DMS153 treated with DMSO at 0.1 percent for 48 hours (cell line): ENCODE measurements at regions not wholly inside any gene's neighbourhood (a gene's known extent, or its start where the extent isn't known, plus 50 kb on each side); places are given as distances from the start of the nearest gene placed in this dataset.
"Not testable (repeated sequence)": the region's sequence is repeated elsewhere in the genome, so short reads cannot be mapped to it uniquely, and the experiment has no call there.

Source experiments
- DNase-seq: peaks from one replicate; lab custom pipeline; 2025; ENCODE audit not compliant: unreplicated experiment; lab: John Stamatoyannopoulos, UW

- no peak for DNase-seq
Observed at GRCh38 chr2:39998617-39999016, 219.6 kb upstream of the THUMPD2 start.

- DNase-seq: no peak
Observed at GRCh38 chr2:39996653-39997080, 217.6 kb upstream of the THUMPD2 start.

DNA sequence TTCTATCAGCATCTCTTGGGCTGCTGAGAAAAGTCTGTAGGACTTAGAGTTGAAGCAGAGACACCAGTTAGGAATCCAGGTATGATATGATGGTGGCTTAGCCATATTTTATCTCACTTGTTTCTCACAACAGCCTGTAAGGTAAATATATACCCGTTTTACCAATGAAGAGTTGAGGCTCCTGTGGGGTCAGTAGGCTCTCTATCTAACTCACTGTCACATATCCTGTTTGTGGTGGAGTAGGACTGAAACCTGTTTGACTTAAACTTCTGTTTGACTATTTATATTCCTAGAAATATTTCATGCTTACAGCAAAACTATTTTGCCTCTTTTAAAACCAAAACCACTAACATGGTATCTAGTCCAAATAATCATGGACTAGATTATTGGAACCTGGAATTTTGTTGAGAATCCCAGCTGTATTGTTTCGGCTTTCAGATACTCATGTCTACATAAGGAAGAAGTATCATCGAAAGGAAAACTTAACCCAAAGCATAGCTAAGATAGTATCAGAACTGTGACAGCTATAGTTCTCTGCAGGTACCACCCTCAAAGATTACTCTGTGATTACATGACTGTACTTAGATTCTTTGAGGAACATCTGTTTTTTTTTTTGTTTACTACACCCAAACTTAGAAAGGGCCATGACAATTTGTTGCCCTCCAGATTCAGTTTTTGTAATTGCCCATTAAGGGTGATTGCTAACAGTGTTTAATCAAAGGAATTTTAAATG lies 216.1 kb upstream of the THUMPD2 start:
- no peak for DNase-seq

DNA sequence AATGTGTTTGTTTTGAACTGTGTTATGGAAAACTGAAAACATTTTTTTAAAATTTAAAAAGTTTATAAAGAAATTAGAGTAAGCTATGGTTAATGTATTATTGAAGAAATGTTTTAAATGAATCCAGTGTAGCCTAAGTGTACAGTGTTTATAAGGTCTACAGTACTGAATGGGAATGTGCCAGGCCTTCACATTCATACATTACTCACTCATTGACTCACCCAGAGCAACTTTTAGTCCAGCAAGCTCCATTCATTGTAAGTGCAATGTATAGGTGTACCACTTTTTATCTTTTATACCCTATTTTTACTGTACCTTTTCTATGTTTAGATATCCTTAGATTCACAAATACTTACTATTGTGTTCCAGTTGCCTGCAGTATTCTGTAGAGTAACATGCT lies 215.1 kb upstream of the THUMPD2 start:
- DNase-seq: no peak

DNA sequence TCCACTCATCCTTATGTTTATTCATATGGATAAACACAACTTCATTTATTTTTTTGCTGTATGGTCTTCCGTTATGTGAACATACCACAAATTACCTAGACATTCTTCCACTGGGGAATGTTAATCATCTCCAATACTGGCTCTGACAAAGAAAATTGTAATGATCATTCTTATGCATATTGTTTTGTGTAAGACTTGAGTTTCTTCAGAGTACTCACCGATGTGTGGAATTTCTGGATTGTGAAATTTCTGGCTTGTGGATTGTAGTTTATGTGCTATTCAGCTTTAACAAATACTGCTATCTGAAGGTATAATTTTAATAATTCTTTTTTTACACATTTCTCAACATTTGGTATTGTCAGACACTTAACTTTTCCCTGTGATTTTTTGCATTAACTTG lies 212.2 kb upstream of the THUMPD2 start:
- DNase-seq: no peak

DNA sequence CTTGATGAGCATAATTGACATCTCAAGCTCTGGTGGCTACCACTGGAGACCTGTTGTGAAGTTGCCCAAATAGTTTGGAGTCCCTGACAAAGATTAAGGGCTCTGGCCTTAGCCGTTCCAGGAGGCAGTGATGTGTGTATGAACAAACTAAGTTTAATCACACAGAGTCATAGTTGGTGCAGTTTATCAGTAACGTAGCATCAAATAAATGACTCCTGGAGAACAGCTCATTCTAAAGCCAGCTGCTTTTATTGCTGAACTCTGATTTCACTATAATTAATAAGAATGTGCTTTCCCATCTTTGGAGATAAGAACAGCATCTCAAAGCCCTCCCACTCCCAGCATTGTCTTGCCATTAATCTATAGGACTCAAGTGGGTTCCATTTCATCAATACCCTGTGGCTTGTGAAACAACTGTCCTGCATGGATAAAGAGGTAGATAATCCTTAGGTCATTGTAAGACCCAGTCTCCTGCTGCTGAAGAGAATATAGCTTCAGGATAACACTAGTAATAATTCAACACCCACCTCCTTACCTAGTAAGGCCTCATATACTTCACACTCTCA lies 211.4 kb upstream of the THUMPD2 start:
- DNase-seq: no peak

- DNase-seq: no peak
Observed at GRCh38 chr2:39989888-39990287, 210.8 kb upstream of the THUMPD2 start.

DNA sequence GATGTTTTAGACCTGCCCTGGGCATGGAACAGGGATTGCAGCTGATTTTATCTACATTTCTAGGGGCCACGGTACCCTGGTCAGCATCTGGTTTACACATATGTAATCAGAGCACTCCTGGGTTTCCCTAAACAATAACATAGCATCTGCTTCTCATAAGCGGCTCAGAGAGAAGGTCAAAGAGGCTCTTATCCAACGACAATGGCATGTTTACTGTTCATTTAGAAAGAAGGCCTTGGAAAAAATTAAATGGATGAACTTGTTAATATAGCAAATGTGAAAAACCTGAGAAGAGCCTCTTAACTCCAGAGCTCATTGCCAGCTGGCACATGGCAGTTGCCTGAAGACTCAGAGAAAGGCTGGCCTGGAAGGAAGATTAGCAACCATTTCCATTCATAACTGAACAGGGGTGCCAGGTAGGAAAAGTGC lies 202.8 kb upstream of the THUMPD2 start:
- DNase-seq: peak; percentile 51

DNA sequence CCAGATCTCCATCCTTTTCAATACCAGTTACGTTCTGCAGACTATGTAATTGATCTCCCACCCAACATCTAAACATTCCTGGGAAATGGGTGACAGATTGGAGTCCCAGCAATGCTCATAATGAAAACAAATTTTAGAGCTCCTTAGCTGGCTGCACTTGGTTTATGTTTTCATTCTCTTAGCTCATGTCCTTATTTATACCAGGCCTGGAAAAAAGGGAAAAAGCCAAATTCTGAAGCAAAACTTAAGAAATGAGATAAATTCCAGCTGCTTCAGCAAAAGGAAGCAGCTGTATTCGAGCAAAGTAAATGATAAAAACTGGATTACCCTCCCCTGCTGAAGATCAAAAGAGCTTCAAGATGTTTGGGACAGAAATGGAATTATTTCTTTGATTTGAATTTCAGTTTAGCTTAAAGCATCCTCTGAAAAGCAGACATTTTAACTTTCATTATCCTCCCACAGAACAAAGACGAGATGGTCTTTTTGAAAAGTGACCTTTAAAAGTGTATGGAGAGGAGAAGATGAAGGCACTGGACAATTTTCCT lies 196.5 kb upstream of the THUMPD2 start:
- no peak for DNase-seq

- no peak for DNase-seq
Observed at GRCh38 chr2:39968037-39968436, 189.0 kb upstream of the THUMPD2 start.

GRCh38 chr2:39960681-39961080 lies 181.6 kb upstream of the THUMPD2 start:
- not testable (repeated sequence) for DNase-seq

GRCh38 chr2:39954346-39954745 lies 175.3 kb upstream of the THUMPD2 start:
- DNase-seq: no peak

GRCh38 chr2:39949131-39949530 lies 170.1 kb upstream of the THUMPD2 start:
- no peak for DNase-seq

DNA sequence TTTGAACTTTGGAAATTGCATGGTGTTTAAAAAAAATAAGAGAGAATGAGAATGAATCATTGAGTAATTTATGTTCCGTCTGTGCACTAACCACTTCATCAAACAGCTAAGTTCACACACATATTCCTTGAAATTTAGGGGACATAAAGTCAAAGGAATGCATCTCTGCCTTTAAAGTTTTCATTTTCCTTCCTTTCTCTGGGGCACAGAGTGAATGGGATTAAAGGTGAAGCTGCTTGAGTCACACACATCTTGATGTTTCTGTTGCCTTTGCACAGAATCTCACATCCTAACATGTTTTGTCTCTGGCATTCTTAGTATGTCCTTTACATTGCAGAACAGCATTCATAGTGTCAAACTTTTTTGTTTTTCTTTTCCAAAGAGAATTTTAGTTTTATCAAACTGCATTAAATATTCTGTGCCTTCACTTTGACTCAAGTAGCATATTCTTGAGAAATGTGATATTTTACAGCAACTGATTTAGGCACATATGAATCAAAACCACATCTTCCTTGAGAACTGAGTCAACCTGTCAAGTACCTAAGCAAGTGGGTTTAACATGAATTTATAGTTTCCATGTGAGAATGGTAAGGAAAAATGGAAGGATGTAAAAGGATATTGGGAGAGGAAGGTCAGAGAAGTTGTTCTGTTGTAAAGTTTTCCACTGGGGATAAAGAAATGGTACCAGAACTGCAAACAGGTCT lies 169.1 kb upstream of the THUMPD2 start:
- DNase-seq: no peak

GRCh38 chr2:39947294-39948015 lies 168.4 kb upstream of the THUMPD2 start:
- DNase-seq: no peak

GRCh38 chr2:39942950-39943349 lies 163.9 kb upstream of the THUMPD2 start:
- no peak for DNase-seq

DNA sequence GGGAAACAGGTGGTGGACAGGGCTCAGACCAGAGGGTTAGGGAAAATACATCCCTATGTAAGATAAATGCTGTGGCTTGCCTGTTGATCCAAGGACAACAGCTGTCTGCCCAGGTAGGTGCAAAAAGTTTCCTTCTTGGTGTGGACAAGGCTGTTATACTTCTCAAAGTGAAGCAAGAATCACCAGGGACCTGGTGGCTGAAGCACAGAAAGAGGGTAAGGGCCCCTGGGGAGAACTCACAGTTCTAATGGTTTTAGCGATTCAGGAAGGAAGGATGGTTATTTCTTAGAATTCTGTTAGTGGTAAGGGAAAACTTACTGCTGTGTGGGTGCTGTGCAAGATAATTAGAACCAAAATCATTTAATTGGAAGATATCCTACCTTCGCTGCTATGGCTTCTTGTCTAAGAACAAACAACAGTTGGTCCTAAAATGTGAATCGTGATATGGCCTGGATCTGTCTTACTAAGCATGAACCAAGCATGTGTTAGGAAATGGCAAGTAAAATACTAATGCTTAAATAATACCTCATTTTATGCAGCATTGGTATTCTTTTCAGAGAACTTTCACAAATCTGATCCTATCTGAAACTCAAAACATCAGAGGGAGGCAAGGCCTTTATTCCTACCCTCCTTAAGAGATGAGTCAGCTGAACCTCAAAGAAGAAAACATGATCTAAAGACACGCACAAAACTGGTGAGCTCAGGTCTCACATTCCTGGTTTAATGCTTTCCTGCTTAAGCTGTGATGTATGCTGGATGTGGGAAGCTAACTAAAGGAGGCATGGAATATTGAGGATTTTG lies 159.2 kb upstream of the THUMPD2 start:
- no peak for DNase-seq

- no peak for DNase-seq
Observed at GRCh38 chr2:39937621-39938020, 158.6 kb upstream of the THUMPD2 start.

DNA sequence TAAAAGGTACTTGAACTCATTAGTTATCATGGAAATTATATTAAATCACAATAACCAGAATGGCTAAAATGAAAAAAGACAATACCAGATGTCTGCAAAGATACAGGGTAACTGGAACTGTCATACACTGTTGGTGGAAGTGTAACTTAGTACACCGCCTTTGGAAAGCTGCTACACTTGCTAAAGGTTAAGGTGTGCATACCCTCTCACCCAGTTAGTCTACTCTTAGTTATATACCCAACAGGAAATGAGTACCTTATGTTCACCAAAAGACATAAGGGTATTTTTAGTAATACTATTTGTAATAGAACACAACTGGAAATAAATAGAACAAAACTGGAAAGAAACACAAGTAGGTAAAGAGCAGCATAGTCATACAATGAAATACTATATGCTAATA lies 155.8 kb upstream of the THUMPD2 start:
- DNase-seq: no peak

GRCh38 chr2:39933196-39933595 lies 154.1 kb upstream of the THUMPD2 start:
- DNase-seq: no peak

GRCh38 chr2:39932198-39932597 lies 153.1 kb upstream of the THUMPD2 start:
- no peak for DNase-seq
